GM19452 (cell line): ENCODE measurements at regions not wholly inside any gene's neighbourhood (a gene's known extent, or its start where the extent isn't known, plus 50 kb on each side); places are given as distances from the start of the nearest gene placed in this dataset.
"Not testable (repeated sequence)": the region's sequence is repeated elsewhere in the genome, so short reads cannot be mapped to it uniquely, and the experiment has no call there.

Source experiments
- ATAC-seq: cut with Tn5 transposase; IDR thresholded peaks from one replicate; pipeline ENCODE4 v1.9.1; 2021; ENCODE audit not compliant: unreplicated experiment

DNA sequence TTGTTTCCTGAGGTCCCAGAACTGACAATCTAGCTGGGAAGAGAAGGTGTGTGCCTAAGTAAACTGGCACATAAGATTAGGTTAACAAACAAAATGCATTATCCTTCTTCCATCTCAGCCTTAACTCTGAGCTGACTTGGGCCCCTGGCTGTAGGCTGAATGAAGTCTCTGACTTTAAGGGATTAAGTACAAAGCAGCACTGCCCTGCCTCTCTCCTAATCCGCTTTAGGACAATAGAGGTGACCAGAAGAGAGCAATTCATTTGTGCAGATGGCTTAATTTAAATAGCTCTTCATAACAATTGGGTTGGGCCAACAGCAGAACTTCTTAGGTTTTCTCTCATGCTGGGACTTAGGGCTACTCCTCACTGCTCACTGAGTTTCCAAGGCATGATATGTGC, 181.6 kb upstream of the SOX14 start:
- no peak for ATAC-seq

DNA sequence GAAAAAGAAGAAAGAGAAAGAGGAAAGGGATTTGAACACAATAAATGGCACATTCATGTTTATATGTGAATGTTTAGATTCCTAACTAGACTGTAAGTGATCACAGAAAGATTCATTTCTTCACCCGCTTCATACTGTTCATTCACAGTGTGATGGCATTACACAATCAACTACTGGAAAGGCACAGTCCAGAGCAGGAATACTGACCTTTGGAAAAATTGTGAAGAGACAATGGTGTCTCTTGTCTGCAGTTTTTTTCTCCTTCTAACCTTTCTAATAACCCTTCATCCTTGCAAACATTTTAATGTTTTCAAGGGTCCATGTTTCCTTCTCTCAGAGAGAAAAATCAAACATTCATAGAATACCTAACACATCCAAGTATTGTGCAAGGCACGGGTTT, 180.9 kb upstream of the SOX14 start:
- no peak for ATAC-seq

DNA sequence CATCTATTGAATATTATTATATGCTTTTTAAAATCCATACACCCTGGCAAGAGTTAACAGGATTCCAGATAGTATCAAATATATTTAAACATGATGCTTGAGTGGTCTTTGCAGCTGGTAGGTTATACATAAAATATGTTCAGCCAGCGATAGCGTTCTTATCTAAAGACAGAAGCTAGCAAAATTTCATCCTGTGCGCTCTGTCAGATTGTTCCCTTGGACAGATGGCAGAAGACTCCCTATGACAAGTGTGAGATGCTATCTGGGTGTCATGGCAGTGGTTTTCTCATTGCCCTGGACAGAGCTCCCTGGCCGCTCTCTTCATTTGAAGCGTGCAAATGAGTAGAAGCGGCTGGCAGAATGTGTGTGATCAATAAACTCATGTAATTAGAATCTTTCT, 175.2 kb upstream of the SOX14 start:
- ATAC-seq: no peak

DNA sequence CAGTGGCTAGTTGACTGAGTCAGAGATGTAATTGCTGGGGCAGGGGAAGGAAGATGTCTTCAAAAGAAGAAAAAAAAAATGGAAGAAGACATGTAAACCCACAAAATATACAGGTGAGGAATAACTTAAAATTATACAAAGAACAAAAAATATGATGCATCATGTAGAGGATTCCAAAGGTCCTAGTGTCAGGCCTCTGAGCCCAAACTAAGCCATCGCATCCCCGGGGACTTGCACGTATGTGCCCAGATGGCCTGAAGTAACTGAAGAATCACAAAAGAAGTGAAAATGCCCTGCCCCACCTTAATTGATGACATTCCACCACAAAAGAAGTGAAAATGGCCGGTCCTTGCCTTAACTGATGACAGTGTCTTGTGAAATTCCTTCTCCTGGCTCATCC, 168.7 kb upstream of the SOX14 start:
- not testable (repeated sequence) for ATAC-seq

DNA sequence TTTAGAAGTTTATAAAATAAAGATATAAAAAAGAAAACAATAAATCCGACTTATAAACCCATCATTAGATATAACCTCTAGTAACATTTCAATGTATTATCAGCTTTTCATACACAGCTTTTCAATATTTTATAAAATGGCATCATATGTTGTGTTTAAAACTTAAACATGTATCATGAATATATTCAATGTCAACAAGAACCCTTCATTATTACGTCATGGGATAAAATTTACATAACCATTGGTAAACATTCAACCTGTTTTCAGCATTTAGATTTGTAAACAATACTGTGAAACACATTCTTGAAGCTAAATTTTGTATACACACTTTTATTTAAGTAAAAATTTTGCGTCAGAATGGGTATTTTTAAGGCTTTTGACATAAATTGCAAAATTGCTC, 153.4 kb upstream of the SOX14 start:
- no peak for ATAC-seq

DNA sequence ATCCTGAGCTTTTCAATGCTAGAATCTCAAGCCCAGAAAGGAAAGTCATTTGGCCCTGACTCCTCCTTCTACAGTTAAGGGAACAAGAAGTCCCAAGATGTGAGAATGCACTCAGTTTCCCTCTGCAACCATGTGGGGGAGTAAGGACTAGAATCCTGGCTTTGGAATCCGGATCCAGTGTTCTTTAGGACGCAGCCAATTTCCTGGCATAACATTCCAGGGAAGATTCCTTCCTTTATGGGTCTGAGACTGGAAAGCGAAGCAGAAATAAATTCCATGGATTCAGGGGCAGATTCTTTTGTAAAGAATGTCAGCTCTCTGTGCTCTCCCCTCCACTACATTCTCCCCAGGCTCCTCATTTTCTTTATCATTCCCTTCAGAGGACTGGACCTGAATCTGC, 151.8 kb upstream of the SOX14 start:
- ATAC-seq: no peak

DNA sequence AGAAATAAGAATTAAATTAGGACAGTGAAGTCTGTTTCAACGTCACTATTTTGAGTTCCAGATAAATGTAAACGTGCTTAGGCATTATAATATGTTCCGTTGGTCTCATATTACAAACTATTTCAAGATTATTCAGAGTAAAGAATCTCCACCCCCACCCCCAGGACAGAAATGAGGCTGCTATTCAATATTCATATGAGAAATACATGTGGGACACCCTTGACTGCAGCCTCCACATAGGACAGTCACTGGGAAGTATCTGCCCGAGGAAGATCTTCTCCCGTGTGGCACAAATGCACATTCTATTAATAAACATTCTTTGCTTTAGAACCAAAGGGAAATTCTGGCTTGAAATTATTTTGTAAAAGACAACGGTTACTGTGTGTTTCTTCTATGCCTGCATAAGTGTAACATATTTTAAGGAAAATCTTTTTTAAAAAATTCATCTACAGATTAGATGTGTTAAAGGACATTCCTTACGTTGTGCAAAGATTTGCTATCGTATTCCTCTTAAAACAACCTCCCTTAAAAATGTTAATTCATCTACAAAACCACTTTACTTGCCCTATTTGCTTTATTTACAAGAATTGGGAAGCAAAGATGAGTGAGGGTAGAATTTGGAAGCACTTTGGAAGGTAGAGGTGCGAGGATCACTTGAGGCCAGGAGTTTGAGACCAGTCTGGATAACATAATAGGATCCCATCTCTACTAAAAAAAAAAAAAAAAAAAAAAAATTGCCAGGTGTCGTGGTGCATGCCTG, 148.3 kb upstream of the SOX14 start:
- no peak for ATAC-seq

DNA sequence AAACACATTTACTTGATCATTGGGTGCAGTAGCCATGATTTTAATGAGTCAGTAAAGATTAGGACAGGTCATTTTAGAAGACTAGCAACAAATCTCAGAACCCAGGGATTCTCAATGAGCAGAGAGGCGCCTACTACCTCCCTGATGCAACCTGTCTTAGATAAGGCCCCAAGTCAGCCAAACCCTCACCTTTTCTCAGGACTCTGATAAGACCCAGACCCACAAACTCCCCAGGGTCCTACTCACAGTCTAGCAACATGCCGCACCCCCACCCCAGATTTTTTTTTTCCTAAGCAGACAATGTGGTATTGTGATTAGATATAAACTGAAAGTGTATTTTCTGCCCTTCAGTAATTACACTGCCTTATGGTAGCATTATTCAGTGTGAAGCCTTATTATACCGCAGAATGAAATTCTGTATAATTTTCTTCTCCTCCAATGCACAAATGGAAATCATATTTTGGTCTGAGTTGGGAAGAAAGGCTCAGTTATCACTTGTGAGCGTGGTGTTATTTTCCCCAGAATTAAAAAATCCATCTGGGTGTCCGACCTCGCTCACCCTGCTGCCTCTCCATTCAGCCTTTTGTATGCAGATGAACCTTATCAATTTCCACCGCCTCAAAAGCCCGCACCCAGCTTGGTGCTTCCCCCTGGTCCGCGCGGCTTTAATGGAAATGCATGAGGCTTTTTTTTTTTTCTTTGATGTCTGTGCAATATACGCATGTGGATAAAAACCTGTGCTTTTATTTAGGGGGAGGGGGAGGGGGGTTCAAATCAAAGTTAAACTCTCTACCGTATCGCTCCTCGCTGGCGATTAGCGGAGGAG, 122.0 kb upstream of the SOX14 start:
- ATAC-seq: no peak

DNA sequence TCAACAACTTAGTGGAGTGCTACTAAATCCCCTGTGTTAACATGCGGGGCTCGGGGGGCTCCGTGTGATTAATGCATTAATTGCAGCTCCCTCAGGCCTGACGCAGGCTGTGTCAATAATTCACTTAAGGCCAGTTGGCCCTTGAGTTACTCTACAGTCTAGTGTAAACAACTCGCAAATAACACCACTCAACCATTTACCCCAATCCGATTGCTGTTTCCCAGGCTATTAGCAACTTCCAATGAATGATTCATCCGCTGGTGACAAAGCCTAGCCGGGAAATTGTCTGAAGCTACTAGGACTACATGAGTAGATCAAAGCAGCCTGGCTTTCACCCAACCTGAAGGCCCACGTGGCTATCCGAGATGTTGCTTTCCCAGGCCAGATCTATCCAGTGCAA, 121.3 kb upstream of the SOX14 start:
- no peak for ATAC-seq

DNA sequence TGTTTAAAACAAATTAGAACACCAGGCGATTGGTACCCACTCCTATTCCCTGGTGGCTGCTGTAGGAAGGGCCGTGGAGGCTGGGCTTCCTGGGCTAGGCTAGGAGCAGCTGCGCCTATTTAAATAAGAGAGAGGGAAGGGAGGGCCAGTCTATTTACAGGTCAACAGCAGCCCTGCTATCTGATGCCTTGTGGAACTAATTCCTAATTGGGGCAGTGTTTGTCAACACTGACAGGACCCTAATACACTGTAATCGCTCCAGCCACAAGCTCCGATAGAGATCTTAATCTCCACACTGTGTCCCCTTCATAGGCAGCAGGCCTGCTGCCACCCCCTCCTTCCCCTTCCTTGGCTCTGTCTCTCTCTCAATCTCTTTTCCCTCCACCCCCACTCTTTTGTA, 116.9 kb upstream of the SOX14 start:
- no peak for ATAC-seq

DNA sequence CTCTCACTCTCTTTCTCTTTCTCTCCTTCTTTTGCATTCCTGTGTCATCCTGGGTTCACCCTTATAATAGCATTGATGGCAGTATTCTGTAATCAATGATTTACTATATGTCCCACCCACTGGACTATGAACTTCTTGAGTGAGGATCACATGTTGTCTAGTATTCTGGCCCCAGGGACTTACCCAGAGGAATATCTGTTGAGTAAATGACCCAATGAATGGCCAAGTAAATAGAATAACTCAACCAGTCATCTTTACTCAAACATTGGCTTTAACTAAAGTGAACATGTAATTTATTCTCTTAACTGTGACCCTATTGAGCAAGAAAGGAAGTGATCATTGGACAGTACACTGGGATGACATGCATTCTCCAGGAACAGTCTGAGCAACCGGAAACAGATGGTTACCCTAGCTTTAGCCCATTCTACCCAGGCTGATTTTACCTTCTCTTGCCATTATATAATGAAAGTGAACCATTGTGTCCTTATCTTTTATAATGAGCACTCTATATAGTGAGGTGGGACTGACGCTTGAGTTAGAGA, 94.5 kb upstream of the SOX14 start:
- ATAC-seq: no peak

DNA sequence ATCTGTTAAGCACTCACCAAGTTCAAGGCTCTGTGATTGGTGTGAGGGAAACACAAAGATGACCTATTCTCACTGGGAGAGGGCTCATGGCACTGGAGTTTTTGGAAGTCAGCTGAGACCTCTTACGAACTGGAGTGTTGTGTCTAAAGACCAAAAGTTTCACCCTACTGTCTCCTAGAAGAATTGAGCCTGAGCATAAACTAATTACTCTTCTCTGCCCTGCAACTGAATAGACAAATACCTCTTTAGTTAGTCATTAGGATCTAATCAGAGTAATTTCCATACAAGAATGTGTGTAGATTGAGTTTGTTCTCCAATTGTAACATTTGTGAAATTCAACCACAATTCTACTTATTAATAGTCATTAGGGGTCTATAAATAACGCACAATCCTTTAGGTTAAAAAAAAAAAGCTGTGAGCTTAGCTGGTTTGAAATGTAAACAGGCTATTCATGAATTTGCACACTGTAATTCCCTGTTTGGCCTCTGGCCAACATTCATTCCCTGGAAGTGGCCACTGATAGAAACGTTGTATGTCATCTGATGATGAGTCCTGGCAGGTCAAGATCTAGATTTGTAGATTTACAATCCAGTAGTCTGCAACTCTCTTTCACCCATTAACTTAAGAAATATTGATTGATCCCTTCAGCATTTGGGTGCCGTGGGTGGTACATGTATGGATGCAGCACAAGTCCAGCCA, 76.8 kb upstream of the SOX14 start:
- no peak for ATAC-seq

DNA sequence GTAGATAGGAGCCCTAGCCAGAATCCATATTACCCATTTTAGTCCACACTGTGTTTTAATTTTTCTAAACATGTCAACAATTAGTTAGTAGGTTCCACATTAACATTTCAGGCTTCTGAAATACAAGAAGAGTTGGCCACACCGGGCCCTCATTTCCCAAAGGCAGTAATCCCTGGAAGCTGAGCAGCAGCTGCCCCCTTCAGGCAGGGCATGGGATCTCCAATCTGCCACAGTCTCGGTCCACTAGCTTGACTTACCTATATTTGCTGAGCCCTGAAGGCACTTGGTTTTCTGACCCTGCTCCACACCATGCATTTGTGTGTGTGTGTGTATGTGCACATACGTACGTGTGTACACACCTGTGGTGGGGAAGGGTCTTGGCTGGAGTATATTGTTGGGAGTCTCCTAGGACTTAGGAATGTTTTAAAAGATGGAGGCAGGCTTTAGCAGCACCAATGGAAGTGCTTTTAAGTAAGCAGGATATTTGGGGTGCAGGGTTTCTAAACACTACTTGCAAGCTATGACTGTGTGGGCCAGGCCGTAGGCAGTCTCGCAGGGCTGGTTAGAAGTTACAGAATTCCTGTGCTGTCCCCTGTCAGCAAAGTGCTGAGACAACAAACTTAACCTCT, 71.2 kb upstream of the SOX14 start:
- no peak for ATAC-seq

DNA sequence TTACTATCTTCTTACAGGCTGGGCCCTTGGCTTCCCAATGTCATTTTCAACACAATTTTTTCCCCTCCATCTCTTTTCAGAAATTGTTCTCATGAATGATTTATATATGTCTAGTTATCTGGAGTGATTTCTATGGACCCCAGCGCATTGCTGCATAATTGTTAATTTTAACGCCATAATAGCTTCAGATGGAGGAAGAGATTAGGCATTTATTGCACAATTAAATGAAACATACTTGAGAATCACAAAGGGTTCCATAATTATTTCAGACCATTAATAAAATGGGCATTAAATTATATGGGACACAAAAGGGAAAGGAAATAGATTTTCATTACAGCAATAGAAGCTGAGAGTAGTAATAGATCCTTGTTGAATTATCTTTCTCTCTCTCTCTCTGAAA, 70.3 kb upstream of the SOX14 start:
- ATAC-seq: no peak

DNA sequence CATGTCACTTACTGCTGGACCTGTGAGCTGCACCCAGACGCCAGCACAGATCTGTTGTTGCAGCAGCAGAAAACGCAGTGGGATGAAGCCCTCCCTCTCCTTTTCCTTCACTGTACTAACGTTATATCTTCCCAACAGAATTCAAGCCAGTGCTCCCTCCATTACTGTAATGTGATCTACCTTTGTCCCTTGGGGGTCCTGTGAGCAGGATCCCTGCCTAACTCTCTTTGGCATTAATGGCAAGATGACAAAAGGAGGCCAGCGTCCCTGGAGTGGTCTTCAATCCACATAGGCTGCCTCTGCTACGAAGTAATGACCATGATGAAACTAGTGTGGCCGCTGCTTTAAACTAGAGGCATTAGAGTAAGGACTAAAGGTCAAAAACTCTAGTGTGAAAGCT, 69.3 kb upstream of the SOX14 start:
- ATAC-seq: no peak

DNA sequence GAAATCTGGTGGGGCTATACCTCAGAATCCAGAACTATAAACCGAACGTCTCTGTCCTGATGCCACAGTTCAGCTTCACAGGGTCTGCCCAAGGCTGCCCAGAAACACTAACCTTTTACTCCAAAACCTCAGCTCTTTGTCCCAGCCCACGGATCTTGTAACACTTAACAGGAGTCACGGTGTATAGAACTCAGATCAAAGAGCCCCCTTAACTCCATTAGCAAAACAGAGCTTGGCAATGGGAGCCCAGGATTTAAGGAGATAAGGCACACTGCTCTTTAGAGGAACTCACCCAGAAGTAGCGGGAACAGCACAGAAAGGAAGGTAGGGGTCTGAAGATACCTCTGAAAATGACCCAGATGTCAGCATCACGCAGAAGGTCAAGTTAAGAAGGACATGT, 68.8 kb upstream of the SOX14 start:
- no peak for ATAC-seq

DNA sequence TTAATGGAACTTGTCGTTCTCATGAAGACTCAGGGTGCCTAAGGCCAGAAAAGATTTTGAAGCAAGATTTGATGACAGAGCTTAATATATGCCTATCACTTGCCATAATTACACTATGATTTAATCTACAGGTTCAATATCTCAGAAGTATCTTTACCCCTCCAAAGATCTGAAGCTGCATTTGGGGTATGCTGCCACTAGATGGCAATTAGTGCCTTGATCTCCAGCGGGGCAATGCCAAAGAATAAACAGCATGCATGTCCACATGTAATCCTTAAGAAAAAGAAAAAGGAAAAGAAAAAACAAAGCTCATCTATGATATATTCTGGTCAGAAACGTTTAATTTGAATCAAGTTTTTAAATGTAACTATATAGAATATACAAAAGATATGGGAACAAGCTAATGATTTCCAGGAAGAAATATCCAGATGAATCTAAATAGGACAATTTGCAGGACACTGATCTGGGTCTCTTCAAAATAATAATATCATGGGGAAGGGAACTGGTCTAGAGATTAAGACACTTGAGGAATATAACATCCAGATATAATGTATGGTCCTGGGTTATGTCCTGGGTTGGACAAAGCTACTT, 55.0 kb upstream of the SOX14 start:
- ATAC-seq: no peak

DNA sequence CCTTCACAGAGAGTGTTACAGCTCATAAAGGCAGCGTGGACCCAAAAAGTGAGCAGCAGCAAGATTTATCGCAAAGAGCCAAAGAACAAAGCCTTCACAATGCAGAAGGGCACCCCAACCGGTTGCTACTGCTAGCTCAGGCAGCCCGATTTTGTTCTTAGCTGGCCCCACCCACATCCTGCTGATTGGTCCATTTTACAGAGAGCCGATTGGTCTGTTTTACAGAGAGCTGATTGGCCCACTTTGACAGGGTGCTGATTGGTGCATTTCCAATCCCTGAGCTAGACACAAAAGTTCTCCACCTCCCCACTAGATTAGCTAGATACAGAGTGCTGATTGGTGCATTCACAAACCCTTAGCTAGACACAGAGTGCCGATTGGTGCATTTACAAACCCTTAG, 50.1 kb upstream of the SOX14 start:
- ATAC-seq: not testable (repeated sequence)
